Kidney (tissue), 13 donors: ENCODE measurements at regions not wholly inside any gene's neighbourhood (a gene's known extent, or its start where the extent isn't known, plus 50 kb on each side); places are given as distances from the start of the nearest gene placed in this dataset.
"Not testable (repeated sequence)": the region's sequence is repeated elsewhere in the genome, so short reads cannot be mapped to it uniquely, and the experiment has no call there.

ENCODE experiments used
- DNase-seq, 5 donors: peaks; one replicate each; pipeline ENCODE4 v3.0.0-alpha.2; 2013 to 2020
- FAIRE-seq: peaks from 2 replicates; lab custom pipeline; 2012; peaks lifted over from hg19 to GRCh38; lab: Jason Lieb, UNC
- H3K27ac ChIP-seq, 2 donors: one replicate each; pipeline ENCODE4 v1.7.0; 2013; ENCODE audit warnings: low read depth in 2 of 2, low read length in 2 of 2, inconsistent platforms in 1 of 2
- H3K27me3 ChIP-seq: one replicate; pipeline ENCODE4 v1.7.1; 2013; ENCODE audit warnings: low read length, inconsistent platforms; ENCODE audit not compliant: control insufficient read depth, insufficient read depth
- H3K36me3 ChIP-seq, 3 donors: one replicate each; pipeline versions ENCODE4 v1.7.0 to v1.7.1; 2013; ENCODE audit warnings: low read length in 3 of 3, control low read depth in 1 of 3, inconsistent platforms in 1 of 3; ENCODE audit not compliant: insufficient read depth in 3 of 3, control insufficient read depth in 2 of 3
- H3K4me1 ChIP-seq, 3 donors: one replicate each; pipeline versions ENCODE4 v1.7.0 to v1.7.1; 2013; ENCODE audit warnings: low read length in 3 of 3, inconsistent platforms in 1 of 3, low read depth in 1 of 3; ENCODE audit not compliant: control insufficient read depth in 2 of 3, insufficient read depth in 2 of 3
- H3K4me3 ChIP-seq, 3 donors: one replicate each; pipeline versions ENCODE4 v1.7.0 to v1.8.1; 2013; ENCODE audit warnings: low read length in 3 of 3, control low read depth in 1 of 3, inconsistent platforms in 1 of 3
- H3K9ac ChIP-seq, 3 donors: one replicate each; pipeline versions ENCODE4 v1.7.0 to v1.7.1; 2013; ENCODE audit warnings: low read length in 3 of 3, control low read depth in 1 of 3, inconsistent platforms in 1 of 3
- H3K9me3 ChIP-seq, 3 donors: one replicate each; pipeline versions ENCODE4 v1.7.0 to v1.7.1; 2013; ENCODE audit warnings: low read length in 3 of 3, control low read depth in 1 of 3, inconsistent platforms in 1 of 3; ENCODE audit not compliant: control insufficient read depth in 2 of 3, insufficient read depth in 1 of 3
- CTCF ChIP-seq: IDR thresholded peaks from 3 replicates; pipeline ENCODE4 v1.5.1; 2012; ENCODE audit warnings: mild to moderate bottlenecking, moderate library complexity, borderline replicate concordance; ENCODE audit not compliant: insufficient read depth; ENCODE audit errors: extremely low read depth
- intact Hi-C: fragments of 100-400 bp; cut with DNase I; formaldehyde crosslinking; loops from one replicate; pipeline ENCODE4 v1.11.1; 2022
- donor health status: control.
- donor health status: control.
- donor health status: control.
- donor health status: control.
- donor health status: control.
- donor health status: DM: yes; HTN: yes; CAD: no.
- donor health status: Normal renal cell carcinoma (clear cell type).

- no peaks in the 10 kb centered on the region for H3K9me3 ChIP-seq
- FAIRE-seq = no peak
- H3K27ac ChIP-seq = no peak overlapping the region
- no peak for TF ChIP-seq CTCF
- intact Hi-C loops = no loop called here
- H3K4me3 ChIP-seq = no peak overlapping the region
- no peaks in the 10 kb centered on the region for H3K27me3 ChIP-seq
- DNase-seq = no peak
- no peaks in the 10 kb centered on the region for H3K36me3 ChIP-seq
- H3K4me1 ChIP-seq = no peaks in the 10 kb centered on the region
- no peak overlapping the region for H3K9ac ChIP-seq
These were observed 346.8 kb upstream of the ARPP21 start for GRCh38 chr3:35292568-35292967.

- intact Hi-C loops = no loop called here
- Histone ChIP-seq H3K27ac (no peak overlapping the region), H3K27me3 (no peaks in the 10 kb centered on the region), H3K4me3 (no peak overlapping the region), H3K9me3 (no peaks in the 10 kb centered on the region), H3K9ac (no peak overlapping the region), H3K36me3 (no peaks in the 10 kb centered on the region), H3K4me1 (no peaks in the 10 kb centered on the region)
- no peak for TF ChIP-seq CTCF
- FAIRE-seq = no peak
- no peak for DNase-seq
These were observed 343.4 kb upstream of the ARPP21 start for GRCh38 chr3:35295906-35296305.

- no peak for DNase-seq
- H3K36me3 ChIP-seq = no peaks in the 10 kb centered on the region
- intact Hi-C loops = no loop called here
- no peak for TF ChIP-seq CTCF
- no peaks in the 10 kb centered on the region for H3K9me3 ChIP-seq
- no peaks in the 10 kb centered on the region for H3K4me1 ChIP-seq
- FAIRE-seq = no peak
- no peak overlapping the region for H3K4me3 ChIP-seq
- no peaks in the 10 kb centered on the region for H3K27me3 ChIP-seq
- H3K9ac ChIP-seq = no peak overlapping the region
- H3K27ac ChIP-seq = no peak overlapping the region
These were observed 342.8 kb upstream of the ARPP21 start for GRCh38 chr3:35296533-35296932.

GRCh38 chr3:35296944-35297343, 342.4 kb upstream of the ARPP21 start:
- DNase-seq, H3K4me1 ChIP-seq, H3K27me3 ChIP-seq, FAIRE-seq, H3K4me3 ChIP-seq, H3K27ac ChIP-seq, H3K9ac ChIP-seq, H3K9me3 ChIP-seq, intact Hi-C loops, H3K36me3 ChIP-seq: not testable (repeated sequence)
